Activated CD4-positive, alpha-beta memory T cell treated with anti-CD3 and anti-CD28 coated beads, Interleukin-2, amount 10 ng/mL, durations not matched to agents 7 days and 5 days (primary cell): ENCODE measurements at regions not wholly inside any gene's neighbourhood (a gene's known extent, or its start where the extent isn't known, plus 50 kb on each side); places are given as distances from the start of the nearest gene placed in this dataset.

Source experiments
- CTCF ChIA-PET: fragments of 350-600 bp; sonication (Branson Sonifier 250); formaldehyde crosslinking; loops from one replicate; lab custom pipeline; 2021; ENCODE audit warnings: antibody characterized with exemption, inconsistent platforms; lab: Charles Lee
- POLR2A ChIA-PET: fragments of 350-600 bp; sonication (Branson Sonifier 250); formaldehyde crosslinking; loops from one replicate; lab custom pipeline; 2021; ENCODE audit warnings: antibody characterized with exemption; lab: Charles Lee
- DNase-seq: peaks from one replicate; pipeline ENCODE4 v3.0.0-alpha.2; 2020
- H3K27ac Mint-ChIP-seq: one replicate; pipeline ENCODE4 v1.8.0; 2021; ENCODE audit warnings: mild to moderate bottlenecking, mixed read lengths
- H3K27me3 Mint-ChIP-seq: one replicate; pipeline ENCODE4 v1.8.0; 2021; ENCODE audit warnings: mixed read lengths
- H3K36me3 Mint-ChIP-seq: one replicate; pipeline ENCODE4 v1.8.0; 2021; ENCODE audit warnings: low read depth, mixed read lengths
- H3K4me1 Mint-ChIP-seq: one replicate; pipeline ENCODE4 v1.8.0; 2021; ENCODE audit warnings: mixed read lengths
- H3K4me3 Mint-ChIP-seq: one replicate; pipeline ENCODE4 v1.8.0; 2021; ENCODE audit warnings: mild to moderate bottlenecking, mixed read lengths
- H3K9me3 Mint-ChIP-seq: one replicate; pipeline ENCODE4 v1.8.0; 2021; ENCODE audit warnings: mixed read lengths

- H3K4me1 Mint-ChIP-seq, result no peaks in the 10 kb centered on the region
- H3K27me3 Mint-ChIP-seq, result no peaks in the 10 kb centered on the region
- H3K4me3 Mint-ChIP-seq, result no peak overlapping the region
- POLR2A ChIA-PET, result no interaction called here
- CTCF ChIA-PET, result no interaction called here
- no peaks in the 10 kb centered on the region for H3K36me3 Mint-ChIP-seq
- no peak for DNase-seq
- no peak overlapping the region for H3K27ac Mint-ChIP-seq
- peaks cover 9% of the 10 kb centered on the region for H3K9me3 Mint-ChIP-seq
Measured at GRCh38 chr5:2472670-2473069, 278.8 kb downstream of the IRX2 start.

- H3K4me3 Mint-ChIP-seq, result no peak overlapping the region
- POLR2A ChIA-PET, result no interaction called here
- DNase-seq, result no peak
- peaks cover 10% of the 10 kb centered on the region for H3K9me3 Mint-ChIP-seq
- H3K27ac Mint-ChIP-seq, result no peak overlapping the region
- CTCF ChIA-PET, result no interaction called here
- H3K4me1 Mint-ChIP-seq, result no peaks in the 10 kb centered on the region
- H3K27me3 Mint-ChIP-seq, result no peaks in the 10 kb centered on the region
- H3K36me3 Mint-ChIP-seq, result no peaks in the 10 kb centered on the region
Measured at GRCh38 chr5:2471152-2471879, 280.2 kb downstream of the IRX2 start.

- DNase-seq, result no peak
- H3K4me3 Mint-ChIP-seq, result no peak overlapping the region
- POLR2A ChIA-PET, result no interaction called here
Measured at GRCh38 chr5:2466966-2467365, 284.5 kb downstream of the IRX2 start.

GRCh38 chr5:2465383-2465782 is 286.1 kb downstream of the IRX2 start:
- no peak for DNase-seq
- H3K27me3 Mint-ChIP-seq, result no peaks in the 10 kb centered on the region
- CTCF ChIA-PET, result no interaction called here
- no peaks in the 10 kb centered on the region for H3K4me1 Mint-ChIP-seq
- H3K27ac Mint-ChIP-seq, result no peak overlapping the region
- peaks cover 6% of the 10 kb centered on the region for H3K9me3 Mint-ChIP-seq
- no peak overlapping the region for H3K4me3 Mint-ChIP-seq
- POLR2A ChIA-PET, result no interaction called here
- no peaks in the 10 kb centered on the region for H3K36me3 Mint-ChIP-seq

More at GRCh38 chr5:2466966-2467365, 284.5 kb downstream of the IRX2 start:
- peaks cover 12% of the 10 kb centered on the region for H3K9me3 Mint-ChIP-seq
- H3K27ac Mint-ChIP-seq, result no peak overlapping the region
- CTCF ChIA-PET, result no interaction called here
- no peaks in the 10 kb centered on the region for H3K4me1 Mint-ChIP-seq
- no peaks in the 10 kb centered on the region for H3K27me3 Mint-ChIP-seq
- no peaks in the 10 kb centered on the region for H3K36me3 Mint-ChIP-seq

- peaks cover 9% of the 10 kb centered on the region for H3K9me3 Mint-ChIP-seq
- no peak overlapping the region for H3K4me3 Mint-ChIP-seq
- H3K27me3 Mint-ChIP-seq, result no peaks in the 10 kb centered on the region
- DNase-seq, result no peak
- no peaks in the 10 kb centered on the region for H3K4me1 Mint-ChIP-seq
- ChIA-PET CTCF (no interaction called here), POLR2A (no interaction called here)
- H3K27ac Mint-ChIP-seq, result no peak overlapping the region
- H3K36me3 Mint-ChIP-seq, result no peaks in the 10 kb centered on the region
Measured at GRCh38 chr5:2464141-2464540, 287.3 kb downstream of the IRX2 start.

- Mint-ChIP-seq H3K36me3 (no peaks in the 10 kb centered on the region), H3K27ac (no peak overlapping the region), H3K27me3 (no peaks in the 10 kb centered on the region), H3K9me3 (peaks cover 5% of the 10 kb centered on the region), H3K4me3 (no peak overlapping the region), H3K4me1 (no peaks in the 10 kb centered on the region)
- POLR2A ChIA-PET, result no interaction called here
- CTCF ChIA-PET, result no interaction called here
- no peak for DNase-seq
Measured at GRCh38 chr5:2461701-2462691, 289.5 kb downstream of the IRX2 start.

- Mint-ChIP-seq H3K4me3 (no peak overlapping the region), H3K36me3 (no peaks in the 10 kb centered on the region), H3K27me3 (no peaks in the 10 kb centered on the region), H3K27ac (no peak overlapping the region), H3K4me1 (no peaks in the 10 kb centered on the region), H3K9me3 (peaks cover 3% of the 10 kb centered on the region)
- ChIA-PET CTCF (no interaction called here), POLR2A (no interaction called here)
- no peak for DNase-seq
Measured at GRCh38 chr5:2460098-2460497, 291.4 kb downstream of the IRX2 start.

GRCh38 chr5:2459251-2459650 is 292.2 kb downstream of the IRX2 start:
- H3K9me3 Mint-ChIP-seq, result peaks cover 3% of the 10 kb centered on the region
- no peak for DNase-seq
- ChIA-PET POLR2A (no interaction called here), CTCF (no interaction called here)
- H3K27me3 Mint-ChIP-seq, result no peaks in the 10 kb centered on the region
- H3K4me3 Mint-ChIP-seq, result no peak overlapping the region
- H3K36me3 Mint-ChIP-seq, result no peaks in the 10 kb centered on the region
- no peak overlapping the region for H3K27ac Mint-ChIP-seq
- H3K4me1 Mint-ChIP-seq, result no peaks in the 10 kb centered on the region

GRCh38 chr5:2455878-2456277 is 295.6 kb downstream of the IRX2 start:
- CTCF ChIA-PET, result no interaction called here
- no peak for DNase-seq
- H3K27me3 Mint-ChIP-seq, result no peaks in the 10 kb centered on the region
- POLR2A ChIA-PET, result no interaction called here
- no peaks in the 10 kb centered on the region for H3K4me1 Mint-ChIP-seq
- H3K9me3 Mint-ChIP-seq, result peaks cover 3% of the 10 kb centered on the region
- no peaks in the 10 kb centered on the region for H3K36me3 Mint-ChIP-seq
- no peak overlapping the region for H3K27ac Mint-ChIP-seq
- H3K4me3 Mint-ChIP-seq, result no peak overlapping the region

GRCh38 chr5:2454876-2455275 is 296.6 kb downstream of the IRX2 start:
- no peak overlapping the region for H3K4me3 Mint-ChIP-seq
- peaks cover 1% of the 10 kb centered on the region for H3K9me3 Mint-ChIP-seq
- POLR2A ChIA-PET, result no interaction called here
- no peaks in the 10 kb centered on the region for H3K27me3 Mint-ChIP-seq
- H3K4me1 Mint-ChIP-seq, result no peaks in the 10 kb centered on the region
- no peaks in the 10 kb centered on the region for H3K36me3 Mint-ChIP-seq
- DNase-seq, result no peak
- CTCF ChIA-PET, result no interaction called here
- no peak overlapping the region for H3K27ac Mint-ChIP-seq

- H3K4me3 Mint-ChIP-seq, result no peak overlapping the region
- H3K27ac Mint-ChIP-seq, result no peak overlapping the region
- H3K27me3 Mint-ChIP-seq, result no peaks in the 10 kb centered on the region
- ChIA-PET CTCF (no interaction called here), POLR2A (no interaction called here)
- H3K36me3 Mint-ChIP-seq, result no peaks in the 10 kb centered on the region
- no peaks in the 10 kb centered on the region for H3K9me3 Mint-ChIP-seq
- no peak for DNase-seq
- H3K4me1 Mint-ChIP-seq, result no peaks in the 10 kb centered on the region
Measured at GRCh38 chr5:2453781-2454180, 297.7 kb downstream of the IRX2 start.

- H3K9me3 Mint-ChIP-seq, result peaks cover 9% of the 10 kb centered on the region
- ChIA-PET POLR2A (no interaction called here), CTCF (no interaction called here)
- no peaks in the 10 kb centered on the region for H3K4me1 Mint-ChIP-seq
- DNase-seq, result no peak
- H3K27ac Mint-ChIP-seq, result no peak overlapping the region
- no peaks in the 10 kb centered on the region for H3K36me3 Mint-ChIP-seq
- H3K27me3 Mint-ChIP-seq, result no peaks in the 10 kb centered on the region
- H3K4me3 Mint-ChIP-seq, result no peak overlapping the region
Measured at GRCh38 chr5:2451100-2451499, 300.4 kb downstream of the IRX2 start.

- Mint-ChIP-seq H3K36me3 (no peaks in the 10 kb centered on the region), H3K4me3 (no peak overlapping the region), H3K9me3 (peaks cover 14% of the 10 kb centered on the region), H3K27ac (no peak overlapping the region), H3K4me1 (no peaks in the 10 kb centered on the region), H3K27me3 (no peaks in the 10 kb centered on the region)
- ChIA-PET POLR2A (no interaction called here), CTCF (no interaction called here)
- no peak for DNase-seq
Measured at GRCh38 chr5:2442496-2443354, 308.8 kb downstream of the IRX2 start.
